ENCODE measurements at regions not wholly inside any gene's neighbourhood (a gene's known extent, or its start where the extent isn't known, plus 50 kb on each side); places are given as distances from the start of the nearest gene placed in this dataset.

DNA sequence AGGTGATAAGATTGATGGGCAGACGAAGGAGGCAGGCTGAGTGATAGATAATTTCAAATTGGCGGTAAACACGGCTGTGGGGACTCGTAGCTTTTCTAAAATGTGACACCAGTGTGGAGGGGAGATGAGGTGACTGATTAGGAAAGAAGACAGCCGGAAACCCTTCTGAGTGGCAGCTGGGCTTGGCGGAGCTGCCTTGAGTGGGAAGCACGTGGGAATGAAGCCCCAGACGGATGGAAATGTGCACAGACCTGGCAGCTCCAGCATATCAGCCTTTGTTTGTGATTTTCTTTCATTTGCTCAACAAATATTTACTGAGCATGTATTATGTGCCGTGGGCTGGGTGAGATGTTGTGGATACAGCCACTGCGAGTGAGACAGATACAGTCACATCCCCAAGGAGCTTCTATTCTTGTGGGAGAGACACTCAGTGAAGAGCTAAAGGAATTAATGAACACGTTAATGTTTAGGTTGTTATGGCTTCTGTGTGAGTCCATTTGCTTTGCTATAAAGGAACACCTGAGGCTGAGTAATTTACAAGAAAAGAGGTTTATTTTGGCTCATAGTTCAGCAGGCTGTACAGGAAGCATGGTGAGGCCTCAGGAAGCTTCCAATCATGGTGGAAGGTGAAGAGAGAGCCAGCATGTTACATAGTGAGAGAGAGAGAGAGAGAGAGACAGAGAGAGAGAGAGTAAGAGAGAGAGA, 65.5 kb upstream of the LHX5 start:
- Histone ChIP-seq H3K27me3 (replicated peaks; ENCODE audit: insufficient read depth, low read depth, low read length, poor library complexity) (peaks cover 63% of the 10 kb centered on the region), H3K4me3 (ENCODE audit: low read depth, low read length, poor library complexity, severe bottlenecking) (no peak overlapping the region), H3K4me1 (ENCODE audit: insufficient read depth, low read length, poor library complexity, severe bottlenecking) (no peaks in the 10 kb centered on the region), H3K27ac (ENCODE audit: low read depth, low read length, poor library complexity, severe bottlenecking) (no peak overlapping the region), H3K9me3 (ENCODE audit: low read depth, low read length, poor library complexity, severe bottlenecking) (no peaks in the 10 kb centered on the region), H3K36me3 (ENCODE audit: insufficient read depth, low read length, poor library complexity, severe bottlenecking) (no peaks in the 10 kb centered on the region)
- no peak for TF ChIP-seq CTCF (conservative IDR thresholded peaks at IDR 0.05; ENCODE audit: low read depth, low read length)
- TF ChIP-seq EZH2 (IDR thresholded peaks at IDR 0.05; ENCODE audit: borderline replicate concordance, low read depth, low read length, poor library complexity, severe bottlenecking): no peak
- ChIA-PET POLR2A (ENCODE audit: low non-redundant PET) (no interaction called here), CTCF (no interaction called here)
- intact Hi-C loops (cut with micrococcal nuclease; ENCODE audit: unreplicated experiment): no loop called here
- no peak for DNase-seq (ENCODE audit: low spot score)
- BruUV-seq (replicated peaks): no TSS peak

GRCh38 chr12:113535100-113535499, 63.4 kb upstream of the LHX5 start:
- BruUV-seq (replicated peaks): no TSS peak
- Histone ChIP-seq H3K4me1 (ENCODE audit: insufficient read depth, low read length, poor library complexity, severe bottlenecking) (no peaks in the 10 kb centered on the region), H3K36me3 (ENCODE audit: insufficient read depth, low read length, poor library complexity, severe bottlenecking) (no peaks in the 10 kb centered on the region), H3K9me3 (ENCODE audit: low read depth, low read length, poor library complexity, severe bottlenecking) (no peaks in the 10 kb centered on the region), H3K4me3 (ENCODE audit: low read depth, low read length, poor library complexity, severe bottlenecking) (no peak overlapping the region), H3K27me3 (replicated peaks; ENCODE audit: insufficient read depth, low read depth, low read length, poor library complexity) (peaks cover 63% of the 10 kb centered on the region), H3K27ac (ENCODE audit: low read depth, low read length, poor library complexity, severe bottlenecking) (no peak overlapping the region)
- TF ChIP-seq CTCF (conservative IDR thresholded peaks at IDR 0.05; ENCODE audit: low read depth, low read length) (no peak), EZH2 (IDR thresholded peaks at IDR 0.05; ENCODE audit: borderline replicate concordance, low read depth, low read length, poor library complexity, severe bottlenecking) (no peak)
- POLR2A ChIA-PET (ENCODE audit: low non-redundant PET): no interaction called here
- CTCF ChIA-PET: no interaction called here
- intact Hi-C loops (cut with micrococcal nuclease; ENCODE audit: unreplicated experiment): no loop called here
- no peak for DNase-seq (ENCODE audit: low spot score)

DNA sequence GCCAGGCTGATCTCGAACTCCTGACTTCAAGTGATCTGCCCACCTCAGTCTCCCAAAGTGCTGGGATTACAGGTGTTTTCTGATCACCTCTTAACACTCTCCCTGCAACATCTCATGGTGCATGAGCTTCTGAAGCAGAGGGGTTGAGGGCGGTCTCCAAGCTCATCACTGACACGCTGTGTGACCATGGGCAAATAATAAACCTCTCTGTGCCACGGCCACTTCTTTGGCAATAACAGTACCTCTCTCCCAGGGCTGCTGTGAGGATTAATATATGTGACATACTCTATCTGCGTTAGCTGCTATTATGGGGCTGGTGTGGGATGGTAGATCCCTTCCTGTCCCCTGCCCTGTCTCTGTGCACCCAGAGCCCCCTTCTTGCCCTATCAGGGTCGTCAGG, 62.9 kb upstream of the LHX5 start:
- DNase-seq (ENCODE audit: low spot score): no peak
- BruUV-seq (replicated peaks): no TSS peak
- no peak for TF ChIP-seq CTCF (conservative IDR thresholded peaks at IDR 0.05; ENCODE audit: low read depth, low read length)
- TF ChIP-seq EZH2 (IDR thresholded peaks at IDR 0.05; ENCODE audit: borderline replicate concordance, low read depth, low read length, poor library complexity, severe bottlenecking): no peak
- Histone ChIP-seq H3K9me3 (ENCODE audit: low read depth, low read length, poor library complexity, severe bottlenecking) (no peaks in the 10 kb centered on the region), H3K27me3 (replicated peaks; ENCODE audit: insufficient read depth, low read depth, low read length, poor library complexity) (peaks cover 63% of the 10 kb centered on the region), H3K4me3 (ENCODE audit: low read depth, low read length, poor library complexity, severe bottlenecking) (no peak overlapping the region), H3K27ac (ENCODE audit: low read depth, low read length, poor library complexity, severe bottlenecking) (no peak overlapping the region), H3K4me1 (ENCODE audit: insufficient read depth, low read length, poor library complexity, severe bottlenecking) (no peaks in the 10 kb centered on the region), H3K36me3 (ENCODE audit: insufficient read depth, low read length, poor library complexity, severe bottlenecking) (no peaks in the 10 kb centered on the region)
- ChIA-PET CTCF (no interaction called here), POLR2A (ENCODE audit: low non-redundant PET) (no interaction called here)
- intact Hi-C loops (cut with micrococcal nuclease; ENCODE audit: unreplicated experiment): no loop called here

Measured in A673 (cell line).